H1 (cell line): ENCODE measurements at regions not wholly inside any gene's neighbourhood (a gene's known extent, or its start where the extent isn't known, plus 50 kb on each side); places are given as distances from the start of the nearest gene placed in this dataset.

Source experiments
- CTCF ChIA-PET: fragments of 300-600 bp; sonication (Branson Sonifier 250); formaldehyde crosslinking; loops from one replicate; lab custom pipeline; 2021; ENCODE audit not compliant: partially characterized antibody; lab: Charles Lee
- POLR2A ChIA-PET: fragments of 300-600 bp; sonication (Branson Sonifier 250); formaldehyde crosslinking; loops from one replicate; lab custom pipeline; 2021; ENCODE audit warnings: inconsistent platforms; ENCODE audit not compliant: partially characterized antibody; lab: Charles Lee
- DNase-seq, 2 experiments: peaks; one replicate each; pipeline versions ENCODE4 v3.0.0 to v3.0.0-alpha.2; 2010 to 2022; ENCODE audit warnings: low spot score in 2 of 2, low read depth in 1 of 2, mixed read lengths in 1 of 2
- FAIRE-seq: peaks from 2 replicates; lab custom pipeline; 2011; peaks lifted over from hg19 to GRCh38; lab: Jason Lieb, UNC
- H2AFZ ChIP-seq: 2 replicates; pipeline ENCODE4 v1.8.1; 2012; ENCODE audit warnings: low read length, inconsistent platforms
- H2AK5ac ChIP-seq: 2 replicates; pipeline ENCODE4 v1.6.1; 2013; ENCODE audit warnings: low read depth, low read length
- H2BK120ac ChIP-seq: replicated peaks from 2 replicates; pipeline ENCODE3; 2013; ENCODE audit warnings: low read depth, low read length, inconsistent platforms
- H2BK12ac ChIP-seq: 2 replicates; pipeline ENCODE4 v1.6.1; 2013; ENCODE audit warnings: low read depth, low read length
- H2BK15ac ChIP-seq: 2 replicates; pipeline ENCODE4 v1.6.1; 2013; ENCODE audit warnings: low read length
- H2BK20ac ChIP-seq: 2 replicates; pipeline ENCODE4 v1.6.1; 2013; ENCODE audit warnings: low read length
- H2BK5ac ChIP-seq: 2 replicates; pipeline ENCODE4 v1.6.1; 2013; ENCODE audit warnings: low read depth, low read length
- H3K14ac ChIP-seq: 2 replicates; pipeline ENCODE4 v1.6.1; 2013; ENCODE audit warnings: inconsistent platforms; ENCODE audit not compliant: insufficient read length
- H3K18ac ChIP-seq: 2 replicates; pipeline ENCODE4 v1.6.1; 2013; ENCODE audit warnings: low read length; ENCODE audit errors: extremely low read depth
- H3K23ac ChIP-seq: 2 replicates; pipeline ENCODE4 v1.6.1; 2013; ENCODE audit warnings: inconsistent platforms; ENCODE audit not compliant: insufficient read length
- H3K23me2 ChIP-seq: 2 replicates; pipeline ENCODE4 v1.6.1; 2013; ENCODE audit warnings: low read depth, low read length
- H3K27ac ChIP-seq: 2 replicates; pipeline ENCODE4 v1.6.1; 2011; ENCODE audit warnings: low read depth, low read length, inconsistent platforms
- H3K27me3 ChIP-seq, 4 experiments: replicated peaks in 1 of 4; 1 replicate in 1 of 4; 2 replicates in 3 of 4; pipeline versions ENCODE4 v1.6.1 to v1.8.1; 2011 to 2013; ENCODE audit warnings: low read length in 3 of 4, mild to moderate bottlenecking in 3 of 4, inconsistent platforms in 2 of 4, mixed read lengths in 2 of 4, moderate library complexity in 1 of 4; ENCODE audit not compliant: control insufficient read depth in 3 of 4, insufficient read depth in 3 of 4; ENCODE audit errors: extremely low read depth in 1 of 4
- H3K36me3 ChIP-seq, 4 experiments: 2 replicates each; pipeline versions ENCODE4 v1.6.1 to v1.8.1; 2011 to 2013; ENCODE audit warnings: mild to moderate bottlenecking in 4 of 4, low read length in 3 of 4, moderate library complexity in 2 of 4, control low read depth in 1 of 4, inconsistent platforms in 1 of 4; ENCODE audit not compliant: insufficient read depth in 4 of 4, control insufficient read depth in 2 of 4
- H3K4ac ChIP-seq: replicated peaks from 2 replicates; pipeline ENCODE3; 2013; ENCODE audit warnings: low read length, low read depth, mixed read lengths, inconsistent platforms; ENCODE audit not compliant: insufficient read length
- H3K4me1 ChIP-seq, 4 experiments: replicated peaks in 1 of 4; 1 replicate in 1 of 4; 2 replicates in 3 of 4; pipeline versions ENCODE4 v1.6.1 to v1.8.1; 2011 to 2013; ENCODE audit warnings: low read length in 3 of 4, inconsistent platforms in 2 of 4, mixed read lengths in 1 of 4; ENCODE audit not compliant: insufficient read depth in 4 of 4, control insufficient read depth in 3 of 4
- H3K4me2 ChIP-seq, 2 experiments: 2 replicates each; pipeline versions ENCODE4 v1.6.1 to v1.8.1; 2011 to 2013; ENCODE audit warnings: low read depth in 2 of 2, low read length in 2 of 2, control low read depth in 1 of 2, inconsistent platforms in 1 of 2, mild to moderate bottlenecking in 1 of 2; ENCODE audit not compliant: insufficient read depth in 1 of 2
- H3K4me3 ChIP-seq, 4 experiments: fragments of 200-600, 300-600 bp in 1 of 4; sonication (generic), shearing (Covaris generic), sonication (Bioruptor Twin) in 1 of 4; 2 replicates each; pipeline versions ENCODE4 v1.5.1 to v1.8.1; 2011 to 2016; ENCODE audit warnings: low read length in 4 of 4, low read depth in 3 of 4, control low read depth in 2 of 4, inconsistent platforms in 2 of 4, mild to moderate bottlenecking in 2 of 4, mixed read lengths in 1 of 4, moderate library complexity in 1 of 4; ENCODE audit not compliant: insufficient read depth in 2 of 4; ENCODE audit errors: extremely low read depth in 1 of 4
- H3K56ac ChIP-seq: replicated peaks from 2 replicates; pipeline ENCODE3; 2013; ENCODE audit warnings: low read depth, mild to moderate bottlenecking, mixed read lengths, low read length, inconsistent platforms; ENCODE audit not compliant: insufficient read length
- H3K79me1 ChIP-seq: 2 replicates; pipeline ENCODE4 v1.6.1; 2013; ENCODE audit warnings: low read depth, low read length, control low read depth
- H3K79me2 ChIP-seq, 2 experiments: 2 replicates each; pipeline versions ENCODE4 v1.6.1 to v1.8.1; 2012 to 2013; ENCODE audit warnings: low read length in 2 of 2, mild to moderate bottlenecking in 2 of 2, inconsistent platforms in 1 of 2; ENCODE audit not compliant: insufficient read depth in 2 of 2, control insufficient read depth in 1 of 2
- H3K9ac ChIP-seq, 4 experiments: replicated peaks in 1 of 4; 1 replicate in 1 of 4; 2 replicates in 3 of 4; pipeline versions ENCODE4 v1.6.1 to v1.8.1; 2011 to 2013; ENCODE audit warnings: low read depth in 3 of 4, low read length in 3 of 4, control low read depth in 2 of 4, mild to moderate bottlenecking in 2 of 4, moderate library complexity in 2 of 4, inconsistent platforms in 1 of 4; ENCODE audit errors: extremely low read depth in 1 of 4
- H3K9me3 ChIP-seq, 2 experiments: 2 replicates each; pipeline versions ENCODE4 v1.6.1 to v1.8.1; 2012 to 2013; ENCODE audit warnings: mild to moderate bottlenecking in 2 of 2, moderate library complexity in 2 of 2, control low read depth in 1 of 2, inconsistent platforms in 1 of 2, low read depth in 1 of 2, low read length in 1 of 2, mixed read lengths in 1 of 2; ENCODE audit not compliant: insufficient read depth in 2 of 2
- H4K20me1 ChIP-seq, 2 experiments: replicated peaks in 1 of 2; 2 replicates each; pipeline versions ENCODE3 to v1.8.1; 2011 to 2013; ENCODE audit warnings: inconsistent platforms in 2 of 2, low read length in 2 of 2, mild to moderate bottlenecking in 1 of 2; ENCODE audit not compliant: insufficient read depth in 2 of 2, control insufficient read depth in 1 of 2
- H4K5ac ChIP-seq: 2 replicates; pipeline ENCODE4 v1.6.1; 2013; ENCODE audit warnings: low read length, low read depth, mixed read lengths, inconsistent platforms; ENCODE audit not compliant: insufficient read length
- H4K8ac ChIP-seq: 2 replicates; pipeline ENCODE4 v1.8.0; 2013; ENCODE audit warnings: mild to moderate bottlenecking, moderate library complexity, low read length, inconsistent platforms; ENCODE audit not compliant: insufficient read depth; ENCODE audit errors: extremely low read depth
- H4K91ac ChIP-seq: replicated peaks from 2 replicates; pipeline ENCODE3; 2013; ENCODE audit warnings: low read length, mixed read lengths, inconsistent platforms; ENCODE audit not compliant: insufficient read length
- ASH2L ChIP-seq: fragments of 200-600, 300-600 bp; sonication (generic); IDR thresholded peaks from one replicate; pipeline ENCODE4 v1.7.1; 2017; ENCODE audit warnings: low read length
- BACH1 ChIP-seq: IDR thresholded peaks from 2 replicates; pipeline ENCODE4 v1.6.1; 2012; ENCODE audit warnings: low read length, improper control_type of control experiment
- CEBPB ChIP-seq: IDR thresholded peaks from 2 replicates; pipeline ENCODE4 v1.6.1; 2012; ENCODE audit warnings: low read depth, low read length
- CHD2 ChIP-seq: IDR thresholded peaks from 2 replicates; pipeline ENCODE4 v1.6.1; 2012; ENCODE audit warnings: low read length, improper control_type of control experiment
- CTBP2 ChIP-seq: IDR thresholded peaks from 2 replicates; pipeline ENCODE4 v1.7.0; 2011; ENCODE audit warnings: borderline replicate concordance, mild to moderate bottlenecking, moderate library complexity, mixed read lengths, low read length; ENCODE audit not compliant: insufficient read depth, insufficient read length
- EGR1 ChIP-seq: IDR thresholded peaks from 2 replicates; pipeline ENCODE4 v1.6.1; 2011; ENCODE audit warnings: low read depth, low read length, borderline replicate concordance
- FOSL1 ChIP-seq: IDR thresholded peaks from 2 replicates; pipeline ENCODE4 v1.6.1; 2011; ENCODE audit warnings: mild to moderate bottlenecking, low read depth, low read length, moderate library complexity; ENCODE audit not compliant: insufficient read depth
- GABPA ChIP-seq: IDR thresholded peaks from 2 replicates; pipeline ENCODE4 v1.6.1; 2011; ENCODE audit warnings: mild to moderate bottlenecking, low read length, moderate library complexity, borderline replicate concordance; ENCODE audit not compliant: insufficient read depth
- NRF1 ChIP-seq: IDR thresholded peaks from 2 replicates; pipeline ENCODE4 v1.6.1; 2011; ENCODE audit warnings: mild to moderate bottlenecking, low read depth, low read length, improper control_type of control experiment
- PHF8 ChIP-seq: fragments of 200-600 bp; sonication (generic); conservative IDR thresholded peaks from 2 replicates; pipeline ENCODE4 v1.7.1; 2012; ENCODE audit warnings: low read depth, mild to moderate bottlenecking, inconsistent platforms, low read length, moderate library complexity
- POU5F1 ChIP-seq: IDR thresholded peaks from 2 replicates; pipeline ENCODE4 v1.6.1; 2011; ENCODE audit warnings: low read depth, mild to moderate bottlenecking, low read length, moderate library complexity
- SP2 ChIP-seq: IDR thresholded peaks from 2 replicates; pipeline ENCODE4 v1.6.1; 2012; ENCODE audit warnings: mild to moderate bottlenecking, low read length, inconsistent platforms
- SP4 ChIP-seq: IDR thresholded peaks from 2 replicates; pipeline ENCODE4 v1.6.1; 2012; ENCODE audit warnings: low read length, inconsistent platforms
- TAF1 ChIP-seq: IDR thresholded peaks from 2 replicates; pipeline ENCODE4 v1.6.1; 2011; ENCODE audit warnings: mild to moderate bottlenecking, low read depth, low read length
- YY1 ChIP-seq: IDR thresholded peaks from 2 replicates; pipeline ENCODE4 v1.6.1; 2011; ENCODE audit warnings: low read depth, mild to moderate bottlenecking, low read length
- WGBS, 2 experiments: shearing (Covaris generic) in 1 of 2; methylation state at CpG; one replicate each; pipeline versions ENCODE4 v1.1.6 to v1.1.7; 2013 to 2015; ENCODE audit warnings: low lambda C conversion rate in 2 of 2, mixed read lengths in 2 of 2, inconsistent platforms in 1 of 2, low coverage in 1 of 2, missing lambda C conversion rate in 1 of 2; ENCODE audit not compliant: insufficient replicate concordance in 2 of 2, insufficient coverage in 1 of 2, insufficient read length in 1 of 2; ENCODE audit errors: extremely low coverage in 1 of 2, missing lambda C conversion rate in 1 of 2; 5-methylcytosine and 5-hydroxymethylcytosine counted together

GRCh38 chr3:147157631-147158030 lies 248.7 kb downstream of the ZIC4 start:
- H3K79me1 ChIP-seq, result no peaks in the 10 kb centered on the region
- no peak overlapping the region for H2BK120ac ChIP-seq
- ChIA-PET CTCF (no interaction called here), POLR2A (no interaction called here)
- H3K27ac ChIP-seq, result no peak overlapping the region
- FAIRE-seq (no peak), DNase-seq (no peak)
- no peak overlapping the region for H4K91ac ChIP-seq
- H3K79me2 ChIP-seq, result no peaks in the 10 kb centered on the region
- TF ChIP-seq NRF1, result no peak
- no peak for TF ChIP-seq EGR1
- TF ChIP-seq TAF1, result no peak
- no peak for TF ChIP-seq ASH2L
- no peak for TF ChIP-seq SP2
- no peak for TF ChIP-seq BACH1
- no peak for TF ChIP-seq YY1
- no peak for TF ChIP-seq CHD2
- TF ChIP-seq FOSL1, result no peak
- no peak for TF ChIP-seq CEBPB
- TF ChIP-seq GABPA, result no peak
- no peak for TF ChIP-seq POU5F1
- TF ChIP-seq PHF8, result no peak
- TF ChIP-seq CTBP2, result no peak
- no peak for TF ChIP-seq SP4
- no peak overlapping the region for H3K14ac ChIP-seq
- no peak overlapping the region for H2BK15ac ChIP-seq
- no peak overlapping the region for H3K18ac ChIP-seq
- peaks cover 0 to 8% (median 0%) of the 10 kb centered on the region in 4 experiments; a peak in 1 of 8 replicates for H3K36me3 ChIP-seq
- H3K4me3 ChIP-seq, result no peak overlapping the region
- H3K4me2 ChIP-seq, result no peak overlapping the region
- no peak overlapping the region for H3K23ac ChIP-seq
- H4K5ac ChIP-seq, result no peak overlapping the region
- 0 out of 2 replicates have a peak overlapping the region, but pooled peaks have one; percentile 39 for H2BK12ac ChIP-seq
- no peak overlapping the region for H3K4ac ChIP-seq
- H4K8ac ChIP-seq, result no peak overlapping the region
- H2BK20ac ChIP-seq, result no peak overlapping the region; the same call in 1 of the 2 replicates
- no peak overlapping the region for H3K9ac ChIP-seq
- no peaks in the 10 kb centered on the region for H3K27me3 ChIP-seq
- no peak overlapping the region for H3K56ac ChIP-seq
- no peaks in the 10 kb centered on the region; a peak in 1 of 7 replicates for H3K4me1 ChIP-seq
- no peaks in the 10 kb centered on the region for H4K20me1 ChIP-seq
- no peak overlapping the region for H2BK5ac ChIP-seq
- H2AK5ac ChIP-seq, result no peak overlapping the region
- H2AFZ ChIP-seq, result peak overlapping the region; percentile 8; the same call in 1 of the 2 replicates
- 91% methylated on average over 3 of the region's 3 CpGs; no CpG with 5 or more reads in 1 of the 2 experiments for WGBS, 2 experiments
- 0 out of 2 replicates have a peak, but pooled peaks cover 2% of the 10 kb centered on the region for H3K23me2 ChIP-seq
- peaks cover 6 to 12% of the 10 kb centered on the region in 2 experiments; a peak in 3 of 4 replicates for H3K9me3 ChIP-seq
